ENCODE measurements at regions not wholly inside any gene's neighbourhood (a gene's known extent, or its start where the extent isn't known, plus 50 kb on each side); places are given as distances from the start of the nearest gene placed in this dataset.

DNA sequence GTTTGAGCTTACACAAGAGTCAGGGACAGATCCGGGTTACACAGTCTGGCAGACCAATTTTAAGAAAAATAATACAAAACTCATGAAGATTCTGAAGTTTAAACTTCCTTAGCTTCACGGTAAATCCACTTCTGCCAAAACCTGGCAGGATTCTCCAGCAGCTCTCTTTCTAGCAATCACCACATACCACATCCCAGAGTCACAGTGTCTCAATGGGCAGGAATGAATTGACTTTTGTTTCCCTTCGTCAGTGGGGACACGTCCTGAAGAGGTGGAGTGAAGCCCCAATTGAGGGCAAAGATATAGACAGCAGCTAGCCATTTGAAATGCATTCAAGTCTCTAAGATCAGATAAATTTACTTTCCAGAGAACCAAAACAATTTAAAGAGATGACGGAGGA, 117.1 kb upstream of the ARHGAP5 start:
- FAIRE-seq (no peak), DNase-seq (ENCODE audit: low read depth in 1 of 2, low spot score in 2 of 2) (no peak)
- H4K5ac ChIP-seq (ENCODE audit: insufficient read length, low read depth, low read length) = no peak overlapping the region
- 92% methylated on average over 5 of the region's 5 CpGs; no CpG with 5 or more reads in 1 of the 2 experiments for WGBS, 2 experiments (ENCODE audit: extremely low coverage in 1 of 2, insufficient coverage in 1 of 2, insufficient read length in 1 of 2, insufficient replicate concordance in 2 of 2, low coverage in 1 of 2, low lambda C conversion rate in 2 of 2, missing lambda C conversion rate in 1 of 2)
- ChIA-PET POLR2A (ENCODE audit: partially characterized antibody) (interaction anchor here (0.7 kb wide), 1 partner anchor 931 kb away, joined by 3 read pairs; no protein-coding TSS in a partner anchor), CTCF (ENCODE audit: partially characterized antibody) (interaction anchor here (1.4 kb wide), 1 partner anchor 16 kb away, joined by 3 read pairs; no protein-coding TSS in a partner anchor)
- H3K79me1 ChIP-seq (ENCODE audit: low read depth, low read length) = no peaks in the 10 kb centered on the region; the same call in 1 of the 2 replicates
- H3K9ac ChIP-seq (replicated peaks in 1 of 4; ENCODE audit: extremely low read depth in 1 of 4, low read depth in 3 of 4, low read length in 3 of 4) = no peak overlapping the region
- no peak overlapping the region for H3K56ac ChIP-seq (replicated peaks; ENCODE audit: insufficient read length, low read depth, low read length)
- no peak overlapping the region for H2BK120ac ChIP-seq (replicated peaks; ENCODE audit: low read depth, low read length)
- no peak overlapping the region for H3K4me2 ChIP-seq (ENCODE audit: insufficient read depth in 1 of 2, low read depth in 2 of 2, low read length in 2 of 2)
- no peak overlapping the region for H3K4me3 ChIP-seq (ENCODE audit: extremely low read depth in 1 of 4, insufficient read depth in 2 of 4, low read depth in 3 of 4, low read length in 4 of 4)
- H3K23me2 ChIP-seq (ENCODE audit: low read depth, low read length) = no peaks in the 10 kb centered on the region
- H4K91ac ChIP-seq (replicated peaks; ENCODE audit: insufficient read length, low read length) = no peak overlapping the region
- no peak overlapping the region for H2AFZ ChIP-seq (ENCODE audit: low read length)
- H4K8ac ChIP-seq (ENCODE audit: extremely low read depth, insufficient read depth, low read length) = no peak overlapping the region
- no peaks in the 10 kb centered on the region for H3K79me2 ChIP-seq (ENCODE audit: control insufficient read depth in 1 of 2, insufficient read depth in 2 of 2, low read length in 2 of 2)
- no peaks in the 10 kb centered on the region for H3K4me1 ChIP-seq (replicated peaks in 1 of 4; ENCODE audit: control insufficient read depth in 3 of 4, insufficient read depth in 4 of 4, low read length in 3 of 4)
- H3K14ac ChIP-seq (ENCODE audit: insufficient read length) = no peak overlapping the region
- H3K9me3 ChIP-seq (ENCODE audit: insufficient read depth in 2 of 2, low read depth in 1 of 2, low read length in 1 of 2) = peaks cover 8 to 9% of the 10 kb centered on the region in 2 experiments; a peak in 3 of 4 replicates
- H2BK5ac ChIP-seq (ENCODE audit: low read depth, low read length) = no peak overlapping the region
- TF ChIP-seq HDAC6 (IDR thresholded peaks at IDR 0.05; ENCODE audit: low read depth, low read length) (no peak), YY1 (IDR thresholded peaks at IDR 0.05; ENCODE audit: low read depth, low read length) (no peak), TAF7 (optimal IDR thresholded peaks at IDR 0.05; ENCODE audit: borderline replicate concordance, low read depth, low read length) (no peak), SAP30 (IDR thresholded peaks at IDR 0.05; ENCODE audit: insufficient read depth, insufficient replicate concordance, low read length) (no peak), PHF8 (conservative IDR thresholded peaks at IDR 0.05; ENCODE audit: low read depth, low read length) (no peak), CEBPB (IDR thresholded peaks at IDR 0.05; ENCODE audit: low read depth, low read length) (no peak), FOSL1 (IDR thresholded peaks at IDR 0.05; ENCODE audit: insufficient read depth, low read depth, low read length) (no peak), CBX5 (IDR thresholded peaks at IDR 0.05; ENCODE audit: low read depth, low read length) (no peak), EGR1 (IDR thresholded peaks at IDR 0.05; ENCODE audit: borderline replicate concordance, low read depth, low read length) (no peak), RFX5 (IDR thresholded peaks at IDR 0.05; ENCODE audit: borderline replicate concordance, low read depth, low read length) (no peak), RAD21 (IDR thresholded peaks at IDR 0.05 in 1 of 2, conservative IDR thresholded peaks at IDR 0.05 in 1 of 2; ENCODE audit: low read depth in 2 of 2, low read length in 2 of 2) (no peak), GABPA (IDR thresholded peaks at IDR 0.05; ENCODE audit: borderline replicate concordance, insufficient read depth, low read length) (no peak), GTF2F1 (IDR thresholded peaks at IDR 0.05; ENCODE audit: borderline replicate concordance, low read depth, low read length) (no peak), TAF1 (IDR thresholded peaks at IDR 0.05; ENCODE audit: low read depth, low read length) (no peak), POLR2AphosphoS5 (IDR thresholded peaks at IDR 0.05; ENCODE audit: low read depth, low read length) (no peak)
- H3K4ac ChIP-seq (replicated peaks; ENCODE audit: insufficient read length, low read depth, low read length) = no peak overlapping the region
- no peak overlapping the region for H3K23ac ChIP-seq (ENCODE audit: insufficient read length)
- H3K27me3 ChIP-seq (replicated peaks in 1 of 4; ENCODE audit: control insufficient read depth in 3 of 4, extremely low read depth in 1 of 4, insufficient read depth in 3 of 4, low read length in 3 of 4) = no peaks in the 10 kb centered on the region
- H2BK15ac ChIP-seq (ENCODE audit: low read length) = no peak overlapping the region
- no peak overlapping the region for H3K27ac ChIP-seq (ENCODE audit: low read depth, low read length)
- H2AK5ac ChIP-seq (ENCODE audit: low read depth, low read length) = no peak overlapping the region
- H3K36me3 ChIP-seq (ENCODE audit: control insufficient read depth in 2 of 4, insufficient read depth in 4 of 4, low read length in 3 of 4) = no peaks in the 10 kb centered on the region
- H4K20me1 ChIP-seq (replicated peaks in 1 of 2; ENCODE audit: control insufficient read depth in 1 of 2, insufficient read depth in 2 of 2, low read length in 2 of 2) = no peaks in the 10 kb centered on the region
- no peak overlapping the region for H2BK12ac ChIP-seq (ENCODE audit: low read depth, low read length)
- H2BK20ac ChIP-seq (ENCODE audit: low read length) = no peak overlapping the region
- no peak overlapping the region for H3K18ac ChIP-seq (ENCODE audit: extremely low read depth, low read length)

Measured in H1 (cell line).